MM.1S (cell line): ENCODE measurements at regions not wholly inside any gene's neighbourhood (a gene's known extent, or its start where the extent isn't known, plus 50 kb on each side); places are given as distances from the start of the nearest gene placed in this dataset.

Experiments
- CTCF ChIP-seq: fragments of 300-600 bp; sonication (generic); IDR thresholded peaks from 2 replicates; pipeline ENCODE4 v1.5.1; 2016; ENCODE audit warnings: antibody characterized with exemption, low read length, mixed read lengths
- EZH2 ChIP-seq: fragments of 300-600 bp; sonication (generic); optimal IDR thresholded peaks from 2 replicates; pipeline ENCODE3; 2017; ENCODE audit warnings: low read depth, mild to moderate bottlenecking, antibody characterized with exemption, low read length, mixed read lengths

GRCh38 chr2:175847128-175847527 is 154.9 kb downstream of the LNPK start:
- no peak for TF ChIP-seq EZH2
- no peak for TF ChIP-seq CTCF
